ENCODE measurements at regions not wholly inside any gene's neighbourhood (a gene's known extent, or its start where the extent isn't known, plus 50 kb on each side); places are given as distances from the start of the nearest gene placed in this dataset.

DNA sequence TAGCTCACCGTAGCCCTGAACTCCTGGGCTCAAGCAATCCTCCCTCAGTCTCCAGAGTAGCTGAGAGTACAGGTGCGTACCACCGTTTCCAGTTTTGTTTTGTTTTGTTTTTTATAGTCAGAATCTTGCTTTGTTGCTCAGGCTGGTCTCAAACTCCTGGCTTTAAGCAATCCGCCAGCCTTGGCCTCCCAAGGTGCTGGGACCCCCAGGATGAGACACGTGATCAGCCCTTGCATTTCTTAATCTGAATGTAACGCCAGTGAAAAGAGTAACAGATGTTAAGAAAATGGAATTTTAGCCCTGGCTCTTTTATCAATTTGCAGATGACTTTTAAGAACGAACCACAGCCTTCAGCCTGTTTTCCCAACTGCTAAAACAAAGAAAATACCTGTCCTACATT is 451.3 kb downstream of the SHQ1 start:
- TF ChIP-seq POLR2A (IDR thresholded peaks at IDR 0.05; ENCODE audit: low read depth, low read length): no peak
- TF ChIP-seq, protein P1, sequence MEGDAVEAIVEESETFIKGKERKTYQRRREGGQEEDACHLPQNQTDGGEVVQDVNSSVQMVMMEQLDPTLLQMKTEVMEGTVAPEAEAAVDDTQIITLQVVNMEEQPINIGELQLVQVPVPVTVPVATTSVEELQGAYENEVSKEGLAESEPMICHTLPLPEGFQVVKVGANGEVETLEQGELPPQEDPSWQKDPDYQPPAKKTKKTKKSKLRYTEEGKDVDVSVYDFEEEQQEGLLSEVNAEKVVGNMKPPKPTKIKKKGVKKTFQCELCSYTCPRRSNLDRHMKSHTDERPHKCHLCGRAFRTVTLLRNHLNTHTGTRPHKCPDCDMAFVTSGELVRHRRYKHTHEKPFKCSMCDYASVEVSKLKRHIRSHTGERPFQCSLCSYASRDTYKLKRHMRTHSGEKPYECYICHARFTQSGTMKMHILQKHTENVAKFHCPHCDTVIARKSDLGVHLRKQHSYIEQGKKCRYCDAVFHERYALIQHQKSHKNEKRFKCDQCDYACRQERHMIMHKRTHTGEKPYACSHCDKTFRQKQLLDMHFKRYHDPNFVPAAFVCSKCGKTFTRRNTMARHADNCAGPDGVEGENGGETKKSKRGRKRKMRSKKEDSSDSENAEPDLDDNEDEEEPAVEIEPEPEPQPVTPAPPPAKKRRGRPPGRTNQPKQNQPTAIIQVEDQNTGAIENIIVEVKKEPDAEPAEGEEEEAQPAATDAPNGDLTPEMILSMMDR (IDR thresholded peaks at IDR 0.05; ENCODE audit: extremely low read depth in 1 of 2, insufficient read depth in 1 of 2, low read depth in 1 of 2, low read length in 2 of 2): no peak
- no peak for TF ChIP-seq POLR2AphosphoS5 (IDR thresholded peaks at IDR 0.05; ENCODE audit: insufficient read depth, low read depth, low read length)
- no peak for TF ChIP-seq EZH2 (IDR thresholded peaks at IDR 0.05; ENCODE audit: borderline replicate concordance, low read depth, low read length, severe bottlenecking)
- no peak for TF ChIP-seq JUN (IDR thresholded peaks at IDR 0.05; ENCODE audit: borderline replicate concordance, insufficient read depth, insufficient read length, low read depth)
- TF ChIP-seq MAX (IDR thresholded peaks at IDR 0.05; ENCODE audit: insufficient read depth, insufficient read length): no peak
- TF ChIP-seq GATA2 (IDR thresholded peaks at IDR 0.05; ENCODE audit: insufficient read depth, insufficient read length, low read depth, low read length): no peak
- no peak for TF ChIP-seq MYC (IDR thresholded peaks at IDR 0.05; ENCODE audit: low read depth, low read length)

Data from endothelial cell of umbilical vein (primary cell).